ENCODE measurements at regions not wholly inside any gene's neighbourhood (a gene's known extent, or its start where the extent isn't known, plus 50 kb on each side); places are given as distances from the start of the nearest gene placed in this dataset.

DNA sequence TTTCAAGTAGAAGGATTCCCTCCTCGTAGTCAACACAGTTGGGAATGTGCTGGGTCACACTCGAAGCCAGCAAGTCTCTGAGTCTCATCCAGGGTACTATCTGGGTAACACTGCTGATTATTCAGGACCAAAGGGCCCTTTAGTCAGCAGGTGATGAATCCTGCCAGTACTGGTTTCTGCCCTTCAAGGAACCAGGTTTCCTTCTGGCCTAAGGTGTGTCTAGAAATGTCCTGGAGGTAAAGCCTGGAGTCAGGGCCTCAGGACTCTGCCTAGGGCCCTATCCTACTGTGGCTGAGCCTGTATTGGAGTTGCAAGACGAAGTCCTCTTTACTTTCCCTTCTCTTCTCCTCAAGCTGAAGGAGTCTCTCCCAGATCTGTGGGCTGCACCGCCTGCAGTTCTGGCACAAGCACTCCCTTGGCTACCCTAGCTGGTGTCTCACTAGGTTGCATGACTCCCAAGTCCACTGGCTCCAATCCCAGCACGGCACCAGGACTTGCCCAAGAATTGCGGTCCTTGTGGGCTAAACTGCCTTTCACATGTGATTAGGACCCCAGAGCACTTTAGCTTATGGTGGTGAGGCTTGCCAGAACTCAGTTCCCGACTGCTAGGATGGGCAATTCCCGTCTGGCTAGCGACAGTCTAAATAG, 193.7 kb upstream of the PDE3A start:
- TF ChIP-seq POLR2A (IDR thresholded peaks at IDR 0.05; ENCODE audit: low read depth, low read length) (no peak), POLR2AphosphoS5 (IDR thresholded peaks at IDR 0.05; ENCODE audit: low read depth, low read length) (no peak), TAF1 (IDR thresholded peaks at IDR 0.05; ENCODE audit: borderline replicate concordance, low read depth, low read length) (no peak)

Measured in GM12892 (cell line).